Endothelial cell of umbilical vein (primary cell): ENCODE measurements at regions not wholly inside any gene's neighbourhood (a gene's known extent, or its start where the extent isn't known, plus 50 kb on each side); places are given as distances from the start of the nearest gene placed in this dataset.

ENCODE experiments used
- BruUV-seq: library from RNA; stranded (reverse); fragments of 400-500 nt; replicated peaks from 2 replicates; lab custom pipeline; 2021; lab: Mats Ljungman, UMichigan
- CTCF ChIA-PET: fragments of 300-600, 350-600 bp; sonication (Branson Sonifier 250); formaldehyde crosslinking; loops from one replicate; lab custom pipeline; 2021; ENCODE audit warnings: antibody characterized with exemption, inconsistent platforms; lab: Charles Lee
- POLR2A ChIA-PET: fragments of 300-600, 350-600 bp; sonication (Branson Sonifier 250); formaldehyde crosslinking; loops from one replicate; lab custom pipeline; 2021; ENCODE audit warnings: antibody characterized with exemption, inconsistent platforms; lab: Charles Lee
- DNase-seq: peaks from one replicate; pipeline ENCODE4 v3.0.0-alpha.2; 2011; ENCODE audit warnings: low read depth, low spot score
- FAIRE-seq: peaks from 2 replicates; lab custom pipeline; 2011; peaks lifted over from hg19 to GRCh38; lab: Jason Lieb, UNC
- H2AFZ ChIP-seq: 2 replicates; pipeline ENCODE4 v1.6.0; 2012; ENCODE audit warnings: low read depth, low read length, control low read depth, inconsistent platforms
- H3K27ac ChIP-seq: 2 replicates; pipeline ENCODE4 v1.5.1; 2011; ENCODE audit warnings: low read depth, mild to moderate bottlenecking, control low read depth, low read length, moderate library complexity; ENCODE audit not compliant: insufficient read depth
- H3K27me3 ChIP-seq, 2 experiments: 2 replicates each; pipeline versions ENCODE4 v1.6.0 to v1.6.1; 2011; ENCODE audit warnings: low read length in 2 of 2, mixed read lengths in 1 of 2; ENCODE audit not compliant: control insufficient read depth in 2 of 2, insufficient read depth in 2 of 2
- H3K36me3 ChIP-seq, 2 experiments: 2 replicates in 1 of 2; 3 replicates in 1 of 2; pipeline ENCODE4 v1.5.1; 2011; ENCODE audit warnings: low read length in 2 of 2, mild to moderate bottlenecking in 1 of 2, moderate library complexity in 1 of 2; ENCODE audit not compliant: control insufficient read depth in 2 of 2, insufficient read depth in 2 of 2; ENCODE audit errors: extremely low read depth in 1 of 2
- H3K4me1 ChIP-seq: 3 replicates; pipeline ENCODE4 v1.5.1; 2011; ENCODE audit warnings: mild to moderate bottlenecking, low read length; ENCODE audit not compliant: control insufficient read depth, insufficient read depth; ENCODE audit errors: extremely low read depth
- H3K4me2 ChIP-seq: 2 replicates; pipeline ENCODE4 v1.6.1; 2011; ENCODE audit warnings: low read length, control low read depth, mixed read lengths; ENCODE audit not compliant: insufficient read depth
- H3K4me3 ChIP-seq, 3 experiments: fragments of 200-600 bp in 1 of 3; sonication (generic), shearing (Covaris generic) in 1 of 3; replicated peaks in 1 of 3; 2 replicates each; pipeline ENCODE4 v1.5.1; 2011 to 2016; ENCODE audit warnings: control low read depth in 3 of 3, low read length in 3 of 3, mild to moderate bottlenecking in 2 of 3, inconsistent platforms in 1 of 3, low read depth in 1 of 3, moderate library complexity in 1 of 3; ENCODE audit not compliant: insufficient read depth in 1 of 3
- H3K79me2 ChIP-seq: 2 replicates; pipeline ENCODE4 v1.6.0; 2012; ENCODE audit warnings: low read length, inconsistent platforms; ENCODE audit not compliant: control insufficient read depth, insufficient read depth
- H3K9ac ChIP-seq: replicated peaks from 2 replicates; pipeline ENCODE3; 2011; ENCODE audit warnings: low read length, control low read depth; ENCODE audit not compliant: insufficient read depth; ENCODE audit errors: extremely low read depth
- H3K9me1 ChIP-seq: replicated peaks from 3 replicates; pipeline ENCODE4 v1.6.0; 2011; ENCODE audit warnings: mild to moderate bottlenecking, low read length; ENCODE audit not compliant: control insufficient read depth, insufficient read depth; ENCODE audit errors: extremely low read depth
- H3K9me3 ChIP-seq: replicated peaks from 2 replicates; pipeline ENCODE4 v1.5.1; 2012; ENCODE audit warnings: low read length, inconsistent platforms; ENCODE audit not compliant: control insufficient read depth, insufficient read depth
- H4K20me1 ChIP-seq: replicated peaks from 2 replicates; pipeline ENCODE3; 2011; ENCODE audit warnings: mild to moderate bottlenecking, low read length; ENCODE audit not compliant: control insufficient read depth, insufficient read depth; ENCODE audit errors: extremely low read depth
- EZH2 ChIP-seq: IDR thresholded peaks from 2 replicates; pipeline ENCODE4 v1.6.1; 2012; ENCODE audit warnings: borderline replicate concordance, low read depth, mild to moderate bottlenecking, moderate library complexity, low read length, inconsistent platforms; ENCODE audit not compliant: severe bottlenecking
- FOS ChIP-seq: IDR thresholded peaks from 2 replicates; pipeline ENCODE4 v1.6.1; 2011; ENCODE audit warnings: mild to moderate bottlenecking, low read length, moderate library complexity, borderline replicate concordance; ENCODE audit not compliant: insufficient read depth
- GATA2 ChIP-seq: IDR thresholded peaks from 2 replicates; pipeline ENCODE4 v1.7.0; 2011; ENCODE audit warnings: low read depth, mild to moderate bottlenecking, moderate library complexity, mixed read lengths, low read length; ENCODE audit not compliant: insufficient read length, insufficient read depth
- JUN ChIP-seq: IDR thresholded peaks from 2 replicates; pipeline ENCODE4 v1.6.1; 2011; ENCODE audit warnings: borderline replicate concordance, low read depth; ENCODE audit not compliant: insufficient read length, insufficient read depth
- MYC ChIP-seq: IDR thresholded peaks from one replicate; pipeline ENCODE4 v1.6.1; 2011; ENCODE audit warnings: mild to moderate bottlenecking, low read depth, low read length
- POLR2A ChIP-seq: IDR thresholded peaks from 2 replicates; pipeline ENCODE4 v1.6.1; 2012; ENCODE audit warnings: low read depth, mild to moderate bottlenecking, control low read depth, low read length
- POLR2AphosphoS5 ChIP-seq: IDR thresholded peaks from 2 replicates; pipeline ENCODE4 v1.6.1; 2012; ENCODE audit warnings: low read depth, mild to moderate bottlenecking, control low read depth, low read length, moderate library complexity; ENCODE audit not compliant: insufficient read depth
- dilution Hi-C: fragments of 300-500 bp; cut with MboI; formaldehyde crosslinking; loops from one replicate; pipeline ENCODE4 v1.15.0; 2019; ENCODE audit warnings: low sequenced_read_pairs; ENCODE audit not compliant: extremely low pct_ligation_motif_present
- intact Hi-C: fragments of 100-400 bp; cut with micrococcal nuclease; formaldehyde crosslinking; loops from one replicate; pipeline ENCODE4 v1.10.0; 2022
- TF ChIP-seq, protein P1 (sequence below): IDR thresholded peaks from 2 replicates; pipeline ENCODE4 v1.6.1; 2011; ENCODE audit not compliant: insufficient read depth, insufficient read length
- TF ChIP-seq, protein P2 (sequence below), 2 donors: IDR thresholded peaks; 1 replicate in 1 of 2; 2 replicates in 1 of 2; pipeline ENCODE4 v1.5.1; 2011; ENCODE audit warnings: low read length in 2 of 2, mild to moderate bottlenecking in 2 of 2, moderate library complexity in 2 of 2, control low read depth in 1 of 2, inconsistent platforms in 1 of 2, low read depth in 1 of 2; ENCODE audit not compliant: insufficient read depth in 1 of 2; ENCODE audit errors: extremely low read depth in 1 of 2

DNA sequence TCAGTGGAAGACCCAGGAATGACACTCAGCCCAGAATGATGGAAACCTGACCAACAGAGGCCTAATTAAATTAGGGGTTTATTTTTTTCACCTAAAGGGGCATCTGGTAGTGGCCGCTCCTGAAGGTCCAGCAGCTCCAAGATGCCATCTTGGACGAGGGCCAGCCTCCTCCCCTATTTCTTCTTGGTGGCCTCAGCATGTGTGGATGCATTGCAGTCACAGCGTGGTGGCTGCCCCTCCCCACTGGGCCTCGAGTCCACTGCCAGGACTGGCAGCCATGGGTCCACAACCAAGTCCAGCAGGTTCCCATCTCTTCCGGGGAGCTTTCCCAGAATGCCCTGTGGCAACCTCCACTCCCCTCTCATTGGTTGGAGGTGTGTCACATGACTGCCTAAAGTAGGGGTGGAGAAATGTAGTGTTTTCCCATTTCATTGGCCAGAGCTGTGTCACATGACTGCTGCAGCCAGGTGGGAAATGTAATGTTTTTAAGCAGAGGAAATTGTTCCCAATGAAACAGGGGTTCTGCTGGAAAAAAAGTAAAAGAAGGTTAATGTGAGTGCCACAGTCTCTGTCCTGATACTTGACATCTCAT lies 628.2 kb downstream of the PTPRU start:
- ChIA-PET POLR2A (no interaction called here), CTCF (no interaction called here)
- no peak overlapping the region for H3K4me3 ChIP-seq
- no peaks in the 10 kb centered on the region for H4K20me1 ChIP-seq
- no peak overlapping the region for H2AFZ ChIP-seq
- H3K27me3 ChIP-seq, result no peaks in the 10 kb centered on the region
- H3K9me1 ChIP-seq, result no peaks in the 10 kb centered on the region
- TF ChIP-seq GATA2 (no peak), JUN (no peak), MYC (no peak), POLR2A (no peak)
- TF ChIP-seq, protein P1, sequence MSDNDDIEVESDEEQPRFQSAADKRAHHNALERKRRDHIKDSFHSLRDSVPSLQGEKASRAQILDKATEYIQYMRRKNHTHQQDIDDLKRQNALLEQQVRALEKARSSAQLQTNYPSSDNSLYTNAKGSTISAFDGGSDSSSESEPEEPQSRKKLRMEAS, result no peak
- no peaks in the 10 kb centered on the region for H3K79me2 ChIP-seq
- dilution Hi-C loops, result no loop called here
- no peaks in the 10 kb centered on the region for H3K4me1 ChIP-seq
- intact Hi-C loops, result no loop called here
- no TSS peak for BruUV-seq
- H3K9ac ChIP-seq, result no peak overlapping the region
- no peak overlapping the region for H3K4me2 ChIP-seq
- no peak overlapping the region for H3K27ac ChIP-seq
- no peaks in the 10 kb centered on the region for H3K36me3 ChIP-seq
- FAIRE-seq (no peak), DNase-seq (no peak)
- H3K9me3 ChIP-seq, result peaks cover 2% of the 10 kb centered on the region

DNA sequence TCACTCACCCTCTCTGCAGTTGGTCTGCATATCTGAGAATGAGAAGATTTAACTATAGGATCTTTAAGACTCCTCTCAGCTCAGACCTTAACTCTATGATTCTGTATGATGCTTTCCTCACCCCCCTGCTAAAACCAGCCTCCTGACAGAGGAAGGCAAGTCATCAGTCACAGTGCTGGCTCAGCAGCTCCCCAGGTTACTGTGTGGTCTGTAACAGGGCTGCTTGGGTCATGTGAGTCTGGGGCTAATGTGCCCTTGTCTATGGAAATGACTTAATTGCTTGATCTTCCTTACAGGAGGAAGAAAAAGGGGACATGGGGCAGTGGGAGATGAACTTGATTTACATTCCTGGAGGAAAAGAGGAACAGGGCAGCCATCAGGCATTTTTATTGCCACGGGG lies 625.6 kb downstream of the PTPRU start:
- ChIA-PET POLR2A (no interaction called here), CTCF (no interaction called here)
- H3K9me1 ChIP-seq, result no peaks in the 10 kb centered on the region
- no peak for FAIRE-seq
- H3K9ac ChIP-seq, result no peak overlapping the region
- intact Hi-C loops (no loop called here), dilution Hi-C loops (no loop called here)
- no peaks in the 10 kb centered on the region for H3K36me3 ChIP-seq
- no peaks in the 10 kb centered on the region for H3K27me3 ChIP-seq
- no TSS peak for BruUV-seq
- no peak for DNase-seq
- H3K9me3 ChIP-seq, result peaks cover 2% of the 10 kb centered on the region
- H3K4me2 ChIP-seq, result no peak overlapping the region
- no peak overlapping the region for H2AFZ ChIP-seq
- no peaks in the 10 kb centered on the region for H3K4me1 ChIP-seq
- no peak overlapping the region for H3K4me3 ChIP-seq
- TF ChIP-seq POLR2A, result no peak
- no peak for TF ChIP-seq EZH2
- TF ChIP-seq, protein P2, sequence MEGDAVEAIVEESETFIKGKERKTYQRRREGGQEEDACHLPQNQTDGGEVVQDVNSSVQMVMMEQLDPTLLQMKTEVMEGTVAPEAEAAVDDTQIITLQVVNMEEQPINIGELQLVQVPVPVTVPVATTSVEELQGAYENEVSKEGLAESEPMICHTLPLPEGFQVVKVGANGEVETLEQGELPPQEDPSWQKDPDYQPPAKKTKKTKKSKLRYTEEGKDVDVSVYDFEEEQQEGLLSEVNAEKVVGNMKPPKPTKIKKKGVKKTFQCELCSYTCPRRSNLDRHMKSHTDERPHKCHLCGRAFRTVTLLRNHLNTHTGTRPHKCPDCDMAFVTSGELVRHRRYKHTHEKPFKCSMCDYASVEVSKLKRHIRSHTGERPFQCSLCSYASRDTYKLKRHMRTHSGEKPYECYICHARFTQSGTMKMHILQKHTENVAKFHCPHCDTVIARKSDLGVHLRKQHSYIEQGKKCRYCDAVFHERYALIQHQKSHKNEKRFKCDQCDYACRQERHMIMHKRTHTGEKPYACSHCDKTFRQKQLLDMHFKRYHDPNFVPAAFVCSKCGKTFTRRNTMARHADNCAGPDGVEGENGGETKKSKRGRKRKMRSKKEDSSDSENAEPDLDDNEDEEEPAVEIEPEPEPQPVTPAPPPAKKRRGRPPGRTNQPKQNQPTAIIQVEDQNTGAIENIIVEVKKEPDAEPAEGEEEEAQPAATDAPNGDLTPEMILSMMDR (IDR thresholded peaks at IDR 0.05; ENCODE audit: extremely low read depth in 1 of 2, insufficient read depth in 1 of 2, low read depth in 1 of 2, low read length in 2 of 2), result no peak
- no peak for TF ChIP-seq GATA2
- TF ChIP-seq FOS, result no peak
- TF ChIP-seq MYC, result no peak
- TF ChIP-seq, protein P1, result no peak
- no peak for TF ChIP-seq POLR2AphosphoS5
- TF ChIP-seq JUN, result no peak
- no peaks in the 10 kb centered on the region for H4K20me1 ChIP-seq
- H3K79me2 ChIP-seq, result no peaks in the 10 kb centered on the region
- no peak overlapping the region for H3K27ac ChIP-seq
